ENCODE measurements at regions not wholly inside any gene's neighbourhood (a gene's known extent, or its start where the extent isn't known, plus 50 kb on each side); places are given as distances from the start of the nearest gene placed in this dataset.

GRCh38 chr21:25115021-25115420 lies 492.3 kb downstream of the MRPL39 start:
- POLR2A ChIA-PET, result no interaction called here
- no peaks in the 10 kb centered on the region for H3K27me3 ChIP-seq (replicated peaks in 2 of 5; ENCODE audit: control insufficient read depth in 4 of 5, insufficient read depth in 5 of 5, low read length in 4 of 5)
- WGBS (ENCODE audit: insufficient coverage), result no CpG with 5 or more reads among the region's 1 CpG
- DNase-seq, result no peak
- H3K4me1 ChIP-seq (ENCODE audit: control extremely low read depth in 1 of 4, control insufficient read depth in 4 of 4, insufficient read depth in 4 of 4, low read length in 3 of 4), result no peaks in the 10 kb centered on the region
- CTCF ChIA-PET, result no interaction called here
- H3K36me3 ChIP-seq (ENCODE audit: control insufficient read depth in 4 of 4, insufficient read depth in 4 of 4, low read length in 3 of 4), result no peaks in the 10 kb centered on the region
- no peak overlapping the region for H3K4me3 ChIP-seq (ENCODE audit: control insufficient read depth in 1 of 7, extremely low read depth in 1 of 7, insufficient read depth in 4 of 7, low read depth in 2 of 7, low read length in 6 of 7)
- no peak overlapping the region for H3K27ac ChIP-seq (ENCODE audit: insufficient read depth in 1 of 2, low read depth in 1 of 2, low read length in 2 of 2, poor library complexity in 1 of 2, severe bottlenecking in 2 of 2)
- no peaks in the 10 kb centered on the region for H3K9me3 ChIP-seq (ENCODE audit: control extremely low read depth in 1 of 5, control insufficient read depth in 4 of 5, insufficient read depth in 2 of 5, low read depth in 1 of 5, low read length in 4 of 5)

GRCh38 chr21:25107708-25108107 lies 499.6 kb downstream of the MRPL39 start:
- Histone ChIP-seq H3K36me3 (ENCODE audit: control insufficient read depth in 4 of 4, insufficient read depth in 4 of 4, low read length in 3 of 4) (no peaks in the 10 kb centered on the region), H3K4me3 (ENCODE audit: control insufficient read depth in 1 of 7, extremely low read depth in 1 of 7, insufficient read depth in 4 of 7, low read depth in 2 of 7, low read length in 6 of 7) (no peak overlapping the region), H3K9me3 (ENCODE audit: control extremely low read depth in 1 of 5, control insufficient read depth in 4 of 5, insufficient read depth in 2 of 5, low read depth in 1 of 5, low read length in 4 of 5) (no peaks in the 10 kb centered on the region), H3K27ac (ENCODE audit: insufficient read depth in 1 of 2, low read depth in 1 of 2, low read length in 2 of 2, poor library complexity in 1 of 2, severe bottlenecking in 2 of 2) (no peak overlapping the region), H3K27me3 (replicated peaks in 2 of 5; ENCODE audit: control insufficient read depth in 4 of 5, insufficient read depth in 5 of 5, low read length in 4 of 5) (no peaks in the 10 kb centered on the region), H3K4me1 (ENCODE audit: control extremely low read depth in 1 of 4, control insufficient read depth in 4 of 4, insufficient read depth in 4 of 4, low read length in 3 of 4) (no peaks in the 10 kb centered on the region)
- 79% methylated on average over 2 of the region's 3 CpGs for WGBS (ENCODE audit: insufficient coverage)
- ChIA-PET POLR2A (no interaction called here), CTCF (no interaction called here)
- no peak for DNase-seq

GRCh38 chr21:25103500-25104207 lies 503.6 kb downstream of the MRPL39 start:
- DNase-seq, result no peak

GRCh38 chr21:25097648-25098047 lies 509.6 kb downstream of the MRPL39 start:
- WGBS (ENCODE audit: insufficient coverage), result 100% methylated on average over 1 of the region's 2 CpGs
- H3K4me3 ChIP-seq (ENCODE audit: control insufficient read depth in 1 of 7, extremely low read depth in 1 of 7, insufficient read depth in 4 of 7, low read depth in 2 of 7, low read length in 6 of 7), result no peak overlapping the region
- no peaks in the 10 kb centered on the region for H3K36me3 ChIP-seq (ENCODE audit: control insufficient read depth in 4 of 4, insufficient read depth in 4 of 4, low read length in 3 of 4)
- ChIA-PET CTCF (no interaction called here), POLR2A (no interaction called here)
- no peaks in the 10 kb centered on the region for H3K27me3 ChIP-seq (replicated peaks in 2 of 5; ENCODE audit: control insufficient read depth in 4 of 5, insufficient read depth in 5 of 5, low read length in 4 of 5)
- H3K27ac ChIP-seq (ENCODE audit: insufficient read depth in 1 of 2, low read depth in 1 of 2, low read length in 2 of 2, poor library complexity in 1 of 2, severe bottlenecking in 2 of 2), result no peak overlapping the region
- peaks cover 0 to 3% (median 1%) of the 10 kb centered on the region in 5 experiments for H3K9me3 ChIP-seq (ENCODE audit: control extremely low read depth in 1 of 5, control insufficient read depth in 4 of 5, insufficient read depth in 2 of 5, low read depth in 1 of 5, low read length in 4 of 5)
- no peak for DNase-seq
- H3K4me1 ChIP-seq (ENCODE audit: control extremely low read depth in 1 of 4, control insufficient read depth in 4 of 4, insufficient read depth in 4 of 4, low read length in 3 of 4), result no peaks in the 10 kb centered on the region

More at GRCh38 chr21:25103500-25104207, 503.6 kb downstream of the MRPL39 start:
- ChIA-PET POLR2A (no interaction called here), CTCF (interaction anchor here (1.3 kb wide), 1 partner anchor 10 kb away, joined by 3 read pairs; no protein-coding TSS in a partner anchor)
- Histone ChIP-seq H3K4me3 (ENCODE audit: control insufficient read depth in 1 of 7, extremely low read depth in 1 of 7, insufficient read depth in 4 of 7, low read depth in 2 of 7, low read length in 6 of 7) (no peak overlapping the region), H3K36me3 (ENCODE audit: control insufficient read depth in 4 of 4, insufficient read depth in 4 of 4, low read length in 3 of 4) (no peaks in the 10 kb centered on the region), H3K27ac (ENCODE audit: insufficient read depth in 1 of 2, low read depth in 1 of 2, low read length in 2 of 2, poor library complexity in 1 of 2, severe bottlenecking in 2 of 2) (no peak overlapping the region), H3K4me1 (ENCODE audit: control extremely low read depth in 1 of 4, control insufficient read depth in 4 of 4, insufficient read depth in 4 of 4, low read length in 3 of 4) (no peaks in the 10 kb centered on the region), H3K27me3 (replicated peaks in 2 of 5; ENCODE audit: control insufficient read depth in 4 of 5, insufficient read depth in 5 of 5, low read length in 4 of 5) (no peaks in the 10 kb centered on the region), H3K9me3 (ENCODE audit: control extremely low read depth in 1 of 5, control insufficient read depth in 4 of 5, insufficient read depth in 2 of 5, low read depth in 1 of 5, low read length in 4 of 5) (no peaks in the 10 kb centered on the region)

- Histone ChIP-seq H3K27me3 (replicated peaks in 2 of 5; ENCODE audit: control insufficient read depth in 4 of 5, insufficient read depth in 5 of 5, low read length in 4 of 5) (no peaks in the 10 kb centered on the region), H3K27ac (ENCODE audit: insufficient read depth in 1 of 2, low read depth in 1 of 2, low read length in 2 of 2, poor library complexity in 1 of 2, severe bottlenecking in 2 of 2) (no peak overlapping the region), H3K9me3 (ENCODE audit: control extremely low read depth in 1 of 5, control insufficient read depth in 4 of 5, insufficient read depth in 2 of 5, low read depth in 1 of 5, low read length in 4 of 5) (peaks cover 0 to 6% (median 1%) of the 10 kb centered on the region in 5 experiments), H3K4me3 (ENCODE audit: control insufficient read depth in 1 of 7, extremely low read depth in 1 of 7, insufficient read depth in 4 of 7, low read depth in 2 of 7, low read length in 6 of 7) (no peak overlapping the region), H3K36me3 (ENCODE audit: control insufficient read depth in 4 of 4, insufficient read depth in 4 of 4, low read length in 3 of 4) (no peaks in the 10 kb centered on the region), H3K4me1 (ENCODE audit: control extremely low read depth in 1 of 4, control insufficient read depth in 4 of 4, insufficient read depth in 4 of 4, low read length in 3 of 4) (no peaks in the 10 kb centered on the region)
- no CpG with 5 or more reads among the region's 1 CpG for WGBS (ENCODE audit: insufficient coverage)
- DNase-seq, result no peak
- POLR2A ChIA-PET, result no interaction called here
- CTCF ChIA-PET, result no interaction called here
Observed at GRCh38 chr21:25094695-25095094, 512.6 kb downstream of the MRPL39 start.

GRCh38 chr21:25092441-25093011 lies 514.8 kb downstream of the MRPL39 start:
- peaks cover 0 to 6% (median 1%) of the 10 kb centered on the region in 5 experiments for H3K9me3 ChIP-seq (ENCODE audit: control extremely low read depth in 1 of 5, control insufficient read depth in 4 of 5, insufficient read depth in 2 of 5, low read depth in 1 of 5, low read length in 4 of 5)
- H3K36me3 ChIP-seq (ENCODE audit: control insufficient read depth in 4 of 4, insufficient read depth in 4 of 4, low read length in 3 of 4), result no peaks in the 10 kb centered on the region
- DNase-seq, result no peak
- H3K4me3 ChIP-seq (ENCODE audit: control insufficient read depth in 1 of 7, extremely low read depth in 1 of 7, insufficient read depth in 4 of 7, low read depth in 2 of 7, low read length in 6 of 7), result no peak overlapping the region
- no peaks in the 10 kb centered on the region for H3K4me1 ChIP-seq (ENCODE audit: control extremely low read depth in 1 of 4, control insufficient read depth in 4 of 4, insufficient read depth in 4 of 4, low read length in 3 of 4)
- WGBS (ENCODE audit: insufficient coverage), result 95% methylated on average over 7 of the region's 8 CpGs
- ChIA-PET POLR2A (no interaction called here), CTCF (interaction anchor here (0.5 kb wide), 1 partner anchor 19 kb away, joined by 3 read pairs; no protein-coding TSS in a partner anchor)
- H3K27me3 ChIP-seq (replicated peaks in 2 of 5; ENCODE audit: control insufficient read depth in 4 of 5, insufficient read depth in 5 of 5, low read length in 4 of 5), result no peaks in the 10 kb centered on the region
- H3K27ac ChIP-seq (ENCODE audit: insufficient read depth in 1 of 2, low read depth in 1 of 2, low read length in 2 of 2, poor library complexity in 1 of 2, severe bottlenecking in 2 of 2), result no peak overlapping the region

GRCh38 chr21:25081096-25081495 lies 526.2 kb downstream of the MRPL39 start:
- no peaks in the 10 kb centered on the region for H3K27me3 ChIP-seq (replicated peaks in 2 of 5; ENCODE audit: control insufficient read depth in 4 of 5, insufficient read depth in 5 of 5, low read length in 4 of 5)
- no CpG with 5 or more reads among the region's 4 CpGs for WGBS (ENCODE audit: insufficient coverage)
- H3K27ac ChIP-seq (ENCODE audit: insufficient read depth in 1 of 2, low read depth in 1 of 2, low read length in 2 of 2, poor library complexity in 1 of 2, severe bottlenecking in 2 of 2), result no peak overlapping the region
- no peak for DNase-seq
- H3K4me3 ChIP-seq (ENCODE audit: control insufficient read depth in 1 of 7, extremely low read depth in 1 of 7, insufficient read depth in 4 of 7, low read depth in 2 of 7, low read length in 6 of 7), result no peak overlapping the region
- POLR2A ChIA-PET, result no interaction called here
- H3K36me3 ChIP-seq (ENCODE audit: control insufficient read depth in 4 of 4, insufficient read depth in 4 of 4, low read length in 3 of 4), result no peaks in the 10 kb centered on the region
- no peaks in the 10 kb centered on the region for H3K9me3 ChIP-seq (ENCODE audit: control extremely low read depth in 1 of 5, control insufficient read depth in 4 of 5, insufficient read depth in 2 of 5, low read depth in 1 of 5, low read length in 4 of 5)
- CTCF ChIA-PET, result no interaction called here
- no peaks in the 10 kb centered on the region for H3K4me1 ChIP-seq (ENCODE audit: control extremely low read depth in 1 of 4, control insufficient read depth in 4 of 4, insufficient read depth in 4 of 4, low read length in 3 of 4)
